Small intestine (tissue), 7 donors: ENCODE measurements at regions not wholly inside any gene's neighbourhood (a gene's known extent, or its start where the extent isn't known, plus 50 kb on each side); places are given as distances from the start of the nearest gene placed in this dataset.

Experiments
- DNase-seq, 2 donors: peaks; one replicate each; pipeline versions ENCODE4 v3.0.0 to v3.0.0-alpha.2; 2013
- FAIRE-seq: peaks from 2 replicates; lab custom pipeline; 2012; peaks lifted over from hg19 to GRCh38; lab: Jason Lieb, UNC
- H3K27ac ChIP-seq, 3 donors: one replicate each; pipeline ENCODE4 v1.5.1; 2013; ENCODE audit warnings: low read length in 2 of 3, mild to moderate bottlenecking in 2 of 3, control low read depth in 1 of 3, inconsistent platforms in 1 of 3, low read depth in 1 of 3, moderate library complexity in 1 of 3
- H3K27me3 ChIP-seq, 3 donors: one replicate each; pipeline ENCODE4 v1.6.1; 2013; ENCODE audit warnings: low read length in 3 of 3, inconsistent platforms in 1 of 3; ENCODE audit not compliant: control insufficient read depth in 3 of 3, insufficient read depth in 3 of 3
- H3K36me3 ChIP-seq, 3 donors: one replicate each; pipeline ENCODE4 v1.6.1; 2013; ENCODE audit warnings: low read length in 3 of 3, inconsistent platforms in 1 of 3, low read depth in 1 of 3, mild to moderate bottlenecking in 1 of 3, moderate library complexity in 1 of 3; ENCODE audit not compliant: control insufficient read depth in 3 of 3, insufficient read depth in 2 of 3
- H3K4me1 ChIP-seq, 3 donors: one replicate each; pipeline ENCODE4 v1.6.1; 2013; ENCODE audit warnings: low read length in 2 of 3, inconsistent platforms in 1 of 3, low read depth in 1 of 3, mild to moderate bottlenecking in 1 of 3, moderate library complexity in 1 of 3; ENCODE audit not compliant: control insufficient read depth in 3 of 3, insufficient read depth in 2 of 3
- H3K4me3 ChIP-seq, 3 donors: one replicate each; pipeline ENCODE4 v1.5.1; 2013; ENCODE audit warnings: low read length in 3 of 3, control low read depth in 1 of 3, inconsistent platforms in 1 of 3, low read depth in 1 of 3, mild to moderate bottlenecking in 1 of 3, moderate library complexity in 1 of 3
- H3K9me3 ChIP-seq, 2 donors: one replicate each; pipeline ENCODE4 v1.6.1; 2013; ENCODE audit warnings: low read depth in 1 of 2, low read length in 1 of 2; ENCODE audit not compliant: control insufficient read depth in 2 of 2, insufficient read depth in 1 of 2
- WGBS, 3 donors: extraction: QIAGEN DNeasy Blood & Tissue Kit; methylation state at CpG; one replicate each; pipeline ENCODE4 v1.1.7; 2013; 5-methylcytosine and 5-hydroxymethylcytosine counted together
- donor health status: healthy with polysubstance abuse.
- donor health status: control.
- donor health status: control.
- donor health status: Bipolar disorder and iron deficiency.
- donor health status: healthy.

- DNase-seq (no peak), FAIRE-seq (no peak)
- no peak overlapping the region for H3K27ac ChIP-seq
- H3K4me1 ChIP-seq, result no peaks in the 10 kb centered on the region
- H3K9me3 ChIP-seq, result no peaks in the 10 kb centered on the region
- no peaks in the 10 kb centered on the region for H3K36me3 ChIP-seq
- 79 to 87% (median 84%) methylated on average over 2 of the region's 2 CpGs for WGBS, 3 donors
- H3K27me3 ChIP-seq, result no peaks in the 10 kb centered on the region
- H3K4me3 ChIP-seq, result no peak overlapping the region
Observed at GRCh38 chr3:31010491-31010890, 116.0 kb upstream of the GADL1 start.

- Histone ChIP-seq H3K4me3 (no peak overlapping the region), H3K36me3 (no peaks in the 10 kb centered on the region), H3K4me1 (no peaks in the 10 kb centered on the region), H3K9me3 (no peaks in the 10 kb centered on the region), H3K27me3 (no peaks in the 10 kb centered on the region), H3K27ac (no peak overlapping the region)
- no peak for DNase-seq
- WGBS, 3 donors, result 74 to 85% (median 84%) methylated on average over 2 of the region's 2 CpGs
- no peak for FAIRE-seq
Observed at GRCh38 chr3:31011380-31011779, 116.9 kb upstream of the GADL1 start.

GRCh38 chr3:31013090-31013489 is 118.6 kb upstream of the GADL1 start:
- Histone ChIP-seq H3K27me3 (no peaks in the 10 kb centered on the region), H3K27ac (no peak overlapping the region), H3K36me3 (no peaks in the 10 kb centered on the region), H3K4me1 (no peaks in the 10 kb centered on the region), H3K4me3 (no peak overlapping the region), H3K9me3 (no peaks in the 10 kb centered on the region)
- FAIRE-seq, result no peak
- no peak for DNase-seq

GRCh38 chr3:31013843-31014242 is 119.4 kb upstream of the GADL1 start:
- Histone ChIP-seq H3K27me3 (no peaks in the 10 kb centered on the region), H3K27ac (no peak overlapping the region), H3K4me3 (no peak overlapping the region), H3K9me3 (no peaks in the 10 kb centered on the region), H3K36me3 (no peaks in the 10 kb centered on the region), H3K4me1 (no peaks in the 10 kb centered on the region)
- FAIRE-seq (no peak), DNase-seq (no peak)

GRCh38 chr3:31014317-31015040 is 120.0 kb upstream of the GADL1 start:
- H3K36me3 ChIP-seq, result no peaks in the 10 kb centered on the region
- H3K27ac ChIP-seq, result no peak overlapping the region
- no peaks in the 10 kb centered on the region for H3K4me1 ChIP-seq
- no peak overlapping the region for H3K4me3 ChIP-seq
- no peaks in the 10 kb centered on the region for H3K9me3 ChIP-seq
- FAIRE-seq (no peak), DNase-seq (no peak)
- 71 to 79% (median 78%) methylated on average over 8 of the region's 8 CpGs for WGBS, 3 donors
- no peaks in the 10 kb centered on the region for H3K27me3 ChIP-seq

- H3K27me3 ChIP-seq, result no peaks in the 10 kb centered on the region
- 79 to 83% (median 79%) methylated on average over 2 of the region's 2 CpGs for WGBS, 3 donors
- H3K9me3 ChIP-seq, result no peaks in the 10 kb centered on the region
- H3K4me1 ChIP-seq, result no peaks in the 10 kb centered on the region
- H3K4me3 ChIP-seq, result no peak overlapping the region
- H3K27ac ChIP-seq, result no peak overlapping the region
- FAIRE-seq (no peak), DNase-seq (no peak)
- H3K36me3 ChIP-seq, result no peaks in the 10 kb centered on the region
Observed at GRCh38 chr3:31016196-31016595, 121.7 kb upstream of the GADL1 start.

- FAIRE-seq (no peak), DNase-seq (no peak)
- Histone ChIP-seq H3K4me3 (no peak overlapping the region), H3K36me3 (no peaks in the 10 kb centered on the region), H3K27ac (no peak overlapping the region), H3K9me3 (peaks cover 0 to 7% of the 10 kb centered on the region in 2 donors), H3K4me1 (no peaks in the 10 kb centered on the region), H3K27me3 (no peaks in the 10 kb centered on the region)
Observed at GRCh38 chr3:31022716-31023115, 128.3 kb upstream of the GADL1 start.

GRCh38 chr3:31025541-31025940 is 131.1 kb upstream of the GADL1 start:
- FAIRE-seq (no peak), DNase-seq (no peak)
- Histone ChIP-seq H3K4me1 (no peaks in the 10 kb centered on the region), H3K9me3 (peaks cover 0 to 15% of the 10 kb centered on the region in 2 donors), H3K27me3 (no peaks in the 10 kb centered on the region), H3K36me3 (no peaks in the 10 kb centered on the region), H3K27ac (no peak overlapping the region), H3K4me3 (no peak overlapping the region)
- WGBS, 3 donors, result 86 to 90% (median 90%) methylated on average over 2 of the region's 2 CpGs

- WGBS, 3 donors, result 75 to 96% (median 75%) methylated on average over 1 of the region's 1 CpG
- no peaks in the 10 kb centered on the region for H3K36me3 ChIP-seq
- H3K9me3 ChIP-seq, result peaks cover 0 to 15% of the 10 kb centered on the region in 2 donors
- no peak for DNase-seq
- H3K4me1 ChIP-seq, result no peaks in the 10 kb centered on the region
- no peak overlapping the region for H3K4me3 ChIP-seq
- FAIRE-seq, result no peak
- H3K27ac ChIP-seq, result no peak overlapping the region
- no peaks in the 10 kb centered on the region for H3K27me3 ChIP-seq
Observed at GRCh38 chr3:31027191-31027761, 132.8 kb upstream of the GADL1 start.
